ENCODE measurements at regions not wholly inside any gene's neighbourhood (a gene's known extent, or its start where the extent isn't known, plus 50 kb on each side); places are given as distances from the start of the nearest gene placed in this dataset.

DNA sequence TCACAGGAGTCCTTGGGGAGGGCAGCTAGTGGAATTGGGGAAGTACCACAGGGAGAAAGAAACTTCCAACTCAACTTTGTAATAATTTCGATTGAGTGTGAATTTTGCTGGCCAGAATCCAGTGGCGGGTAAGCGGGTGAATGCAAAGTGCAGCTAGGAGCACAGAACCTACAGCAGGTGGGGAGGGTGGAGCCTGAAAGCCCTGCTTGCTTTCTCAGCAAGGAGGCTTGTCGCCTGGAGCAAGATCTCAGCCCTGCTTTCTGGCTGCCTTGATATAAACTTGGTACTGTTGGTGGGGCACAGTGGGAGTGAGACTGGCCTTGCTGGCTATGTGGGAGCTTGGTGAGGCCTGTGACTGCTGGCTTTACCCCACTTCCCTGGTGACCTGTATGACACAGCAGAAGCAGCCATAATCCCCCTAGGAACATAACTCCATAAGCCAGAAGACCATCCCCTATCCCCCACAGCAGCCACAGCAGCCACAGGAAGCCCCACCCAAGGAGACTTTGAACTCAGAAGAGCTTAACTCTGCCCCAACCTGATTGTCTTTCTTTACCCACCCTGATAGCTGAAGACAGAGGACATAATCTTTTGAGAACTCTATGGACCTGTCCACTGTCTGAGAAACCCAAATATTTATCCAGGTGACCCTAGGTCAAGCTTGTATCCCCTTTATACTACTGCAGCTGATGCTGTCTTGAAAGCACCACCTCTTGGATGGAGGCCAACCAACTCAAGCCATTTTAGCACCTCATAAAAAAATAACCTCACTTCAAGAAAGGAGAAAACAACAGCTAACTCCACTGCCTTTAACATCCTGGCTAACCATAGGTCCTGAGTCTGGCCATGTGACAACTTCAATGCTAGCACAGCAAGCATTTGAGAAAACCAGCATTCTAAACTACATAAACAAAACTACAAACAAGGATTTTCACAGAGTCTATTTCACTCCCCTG is 87.2 kb upstream of the PDE5A start:
- no peak for DNase-seq (ENCODE audit: low read depth)

DNA sequence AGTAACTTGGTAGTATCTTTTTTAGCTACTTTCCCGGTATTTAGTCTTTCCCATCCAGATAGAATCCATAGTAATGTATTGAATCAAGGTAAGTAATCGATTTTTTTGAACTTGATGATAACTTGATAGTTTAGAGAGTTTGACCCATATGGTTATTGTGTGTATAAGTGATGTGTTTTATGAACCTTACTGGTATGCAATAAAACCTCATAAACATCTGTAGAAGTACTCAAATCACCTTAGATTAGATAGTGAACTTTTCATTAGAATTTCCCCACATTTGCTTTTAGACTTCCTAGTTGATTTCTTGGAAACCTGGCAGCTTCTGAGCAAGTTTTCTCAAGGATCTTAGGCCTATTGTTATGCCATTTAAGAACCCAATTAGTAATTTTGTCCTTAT is 80.8 kb upstream of the PDE5A start:
- no peak for DNase-seq (ENCODE audit: low read depth)

DNA sequence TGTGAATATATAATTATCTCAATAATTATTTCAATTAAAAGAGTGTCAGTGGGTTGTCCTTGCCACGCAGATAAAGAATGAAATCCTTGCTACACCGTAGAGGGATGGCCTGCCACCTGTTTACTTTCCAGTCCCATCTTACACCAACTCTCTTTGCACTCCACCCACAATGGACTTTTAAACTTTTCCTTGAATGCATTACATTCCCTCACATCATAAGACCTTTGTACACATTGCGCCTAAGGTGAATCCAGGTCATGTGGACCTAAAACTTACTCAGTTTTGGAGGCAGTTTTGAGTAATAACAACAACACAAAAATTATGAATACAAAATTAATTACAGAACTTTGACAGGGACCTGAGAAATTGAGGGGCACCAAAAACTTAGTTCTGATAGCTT is 78.7 kb upstream of the PDE5A start:
- no peak for DNase-seq (ENCODE audit: low read depth)

DNA sequence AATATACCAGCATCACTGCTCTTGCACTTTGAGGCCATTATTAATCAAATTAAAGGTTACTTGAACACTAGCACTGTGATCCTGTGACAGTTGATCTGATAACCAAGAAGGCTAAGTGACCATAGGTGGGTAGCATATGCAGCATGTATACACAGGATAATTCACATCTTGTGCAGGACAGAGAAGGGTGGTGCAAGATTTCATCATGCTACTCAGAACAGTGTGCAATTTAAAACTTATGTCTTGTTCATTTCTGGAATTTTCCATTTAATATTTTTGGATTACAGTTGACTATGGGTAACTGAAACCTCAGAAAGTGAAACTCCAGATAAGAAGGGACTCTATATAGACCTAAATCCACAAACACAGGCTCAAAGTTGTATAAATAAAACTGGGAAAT is 78.2 kb upstream of the PDE5A start:
- no peak for DNase-seq (ENCODE audit: low read depth)

DNA sequence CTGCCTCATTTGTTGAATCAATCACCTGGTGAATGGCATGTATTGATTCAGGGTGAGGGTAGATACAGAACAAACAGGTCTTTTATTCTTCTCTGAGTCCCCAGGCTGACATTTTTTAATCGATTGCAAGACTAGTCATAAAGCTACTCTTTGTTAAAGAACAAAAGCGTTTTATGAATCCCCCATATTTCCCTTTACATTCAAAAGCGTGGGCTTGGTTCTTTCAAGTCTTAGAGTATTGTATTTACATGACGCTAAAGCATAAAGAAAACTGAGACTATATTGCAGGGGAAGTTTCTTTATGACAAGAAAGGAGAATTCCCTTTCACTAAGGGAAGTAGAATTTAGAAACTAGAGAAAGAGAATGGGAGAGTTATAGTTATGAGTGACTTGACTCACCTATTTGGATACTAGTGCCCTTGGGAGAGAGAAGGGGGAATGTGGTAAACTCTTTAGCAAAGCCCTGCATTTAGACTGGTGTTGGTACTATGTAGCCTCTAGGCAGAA is 69.3 kb upstream of the PDE5A start:
- no peak for DNase-seq (ENCODE audit: low read depth)

DNA sequence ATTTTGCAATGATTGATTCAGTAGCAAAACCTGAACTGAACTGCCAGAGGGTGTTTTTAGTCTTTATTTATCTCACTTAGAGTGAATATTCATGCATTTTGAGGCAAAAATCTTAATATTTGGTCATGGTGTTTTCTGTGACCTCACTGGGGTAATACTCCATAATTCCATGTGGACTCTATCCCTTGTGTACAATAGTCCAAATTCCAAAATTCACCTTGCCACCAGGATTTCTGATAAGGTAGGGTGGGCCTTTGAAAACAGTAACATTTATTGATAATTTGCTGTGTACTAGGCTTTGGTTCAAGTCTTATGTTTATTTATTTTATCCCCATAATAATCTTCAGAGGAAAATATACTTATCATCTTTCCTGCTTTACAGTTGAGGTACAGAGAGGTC is 68.4 kb upstream of the PDE5A start:
- no peak for DNase-seq (ENCODE audit: low read depth)

DNA sequence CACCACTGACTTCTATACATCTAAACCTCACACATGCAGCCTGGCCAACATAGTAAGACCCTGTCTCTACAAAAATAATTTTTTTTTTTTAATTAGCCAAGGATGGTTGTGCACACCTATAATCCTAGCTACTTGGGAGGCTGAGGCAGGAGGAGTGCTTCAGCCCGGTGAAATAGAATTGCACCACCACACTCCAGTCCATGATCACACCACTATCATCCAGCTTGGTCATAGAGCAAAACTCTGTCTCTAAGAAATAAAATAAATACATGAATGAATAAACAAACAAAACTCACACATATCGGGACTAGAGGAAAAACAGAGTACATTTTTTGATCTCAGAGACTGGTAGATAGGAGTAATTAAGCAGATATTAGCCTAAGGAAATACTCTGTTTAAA is 66.6 kb upstream of the PDE5A start:
- no peak for DNase-seq (ENCODE audit: low read depth)

DNA sequence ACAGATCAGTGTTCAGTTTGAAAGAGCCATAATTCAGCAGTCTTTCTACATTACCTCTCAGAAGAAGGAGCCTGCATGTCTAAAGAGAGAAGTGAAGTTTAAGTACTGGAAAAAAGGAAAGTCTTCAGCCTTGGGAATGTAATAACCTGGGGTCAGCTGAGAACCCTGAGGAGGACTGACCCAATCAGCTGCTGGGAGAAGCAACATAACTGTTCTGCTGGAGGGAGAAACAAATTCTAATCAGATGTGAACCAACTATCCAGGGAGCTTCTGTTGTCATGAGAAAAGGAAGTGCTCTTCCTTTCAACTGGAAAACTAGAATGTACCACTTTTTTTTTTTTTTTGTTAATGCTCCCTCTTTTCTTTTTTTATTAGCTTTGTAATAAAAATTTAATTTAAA is 64.5 kb upstream of the PDE5A start:
- no peak for DNase-seq (ENCODE audit: low read depth)

DNA sequence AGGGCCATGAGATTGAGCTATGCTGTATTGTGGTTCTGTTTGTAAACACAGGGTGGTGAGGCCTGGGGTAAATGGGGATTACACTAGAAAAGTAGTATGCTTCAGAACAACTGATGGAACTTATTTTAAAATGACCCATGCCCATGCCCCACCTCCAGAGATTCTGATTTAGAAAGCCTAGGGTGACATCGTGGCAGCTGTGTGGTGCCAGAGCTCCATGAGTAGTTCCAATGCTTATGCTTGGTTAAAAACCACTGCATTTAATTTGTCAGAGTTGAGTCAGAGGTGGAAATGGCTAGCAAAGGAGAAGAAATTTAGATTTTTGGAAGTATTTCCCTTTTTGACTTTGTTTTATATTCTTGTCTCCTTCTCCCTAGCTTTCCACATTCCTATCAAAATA is 63.4 kb upstream of the PDE5A start:
- peak; percentile 17 for DNase-seq (ENCODE audit: low read depth)

DNA sequence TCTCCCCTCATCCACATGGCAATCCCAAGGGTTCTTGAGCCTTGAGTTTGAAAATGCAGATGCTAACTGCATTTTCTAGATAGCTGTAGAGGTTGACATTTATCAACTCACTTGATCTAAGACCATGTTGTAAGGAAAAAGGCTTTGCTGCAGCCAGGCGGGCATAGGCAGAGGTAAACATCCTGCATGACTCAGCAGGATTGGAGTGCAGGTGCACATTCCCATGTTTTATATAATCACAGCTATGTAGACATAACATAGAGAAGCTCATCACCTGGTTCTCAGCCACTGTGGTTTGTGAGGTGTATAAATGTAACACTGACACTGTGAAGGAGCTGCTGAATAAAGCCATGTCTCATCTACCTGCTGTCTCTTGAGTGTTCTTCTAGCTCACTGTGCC is 62.3 kb upstream of the PDE5A start:
- no peak for DNase-seq (ENCODE audit: low read depth)

DNA sequence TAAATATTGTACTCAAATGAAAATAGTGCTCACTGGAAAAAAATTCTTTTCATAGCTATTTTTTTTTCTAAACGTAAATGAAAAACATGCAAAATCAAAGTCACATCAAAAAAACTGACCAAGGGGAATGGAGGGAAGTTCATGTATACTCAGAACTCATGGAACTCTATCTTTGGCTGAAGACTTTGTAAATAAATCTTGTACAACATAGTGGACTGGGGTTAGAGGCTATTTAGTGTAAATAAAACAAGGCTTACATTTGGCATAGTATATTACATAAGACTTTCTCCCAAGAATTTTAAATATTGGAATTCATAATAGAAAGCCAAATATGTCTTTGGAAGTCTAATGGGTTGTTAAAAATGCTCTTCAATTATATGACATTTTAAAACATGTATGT is 59.8 kb upstream of the PDE5A start:
- DNase-seq (ENCODE audit: low read depth): no peak

DNA sequence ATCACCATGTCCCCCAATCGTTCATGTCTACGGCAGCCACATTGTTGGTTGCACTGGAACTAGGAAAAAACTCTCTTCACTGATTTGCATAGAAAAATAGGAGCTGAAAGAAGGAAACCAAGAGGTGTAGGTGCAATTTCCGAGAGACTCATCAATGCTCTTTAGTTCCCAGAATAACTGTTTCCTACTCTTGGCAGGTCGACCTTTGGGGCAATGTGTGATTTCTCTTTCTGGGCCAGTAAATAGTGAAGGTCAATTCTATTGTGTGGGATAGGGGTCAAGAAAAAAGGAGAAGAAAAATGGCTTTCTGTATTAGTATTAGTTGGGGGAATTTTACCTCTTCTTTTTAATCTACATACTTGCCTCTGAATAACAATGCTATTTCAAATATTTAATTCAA is 55.9 kb upstream of the PDE5A start:
- no peak for DNase-seq (ENCODE audit: low read depth)

DNA sequence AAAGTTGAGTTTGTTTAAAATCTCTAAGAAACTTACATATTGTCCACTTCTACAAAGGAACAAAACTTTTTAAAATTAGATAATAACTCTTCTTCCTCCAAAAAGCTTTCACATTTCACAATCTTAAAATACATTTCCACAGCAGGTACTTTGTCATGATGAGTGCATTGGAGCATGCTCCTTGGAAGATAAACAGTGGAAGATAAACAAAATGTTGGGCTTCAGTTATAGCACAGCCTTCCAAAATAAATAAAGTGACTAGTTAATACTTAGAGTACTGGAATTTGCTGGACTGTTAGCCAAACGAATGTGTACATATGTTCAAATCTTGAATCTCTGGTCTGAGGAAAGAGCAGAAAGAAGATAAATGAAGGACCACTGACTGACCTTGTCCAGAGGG is 54.9 kb upstream of the PDE5A start:
- no peak for DNase-seq (ENCODE audit: low read depth)

DNA sequence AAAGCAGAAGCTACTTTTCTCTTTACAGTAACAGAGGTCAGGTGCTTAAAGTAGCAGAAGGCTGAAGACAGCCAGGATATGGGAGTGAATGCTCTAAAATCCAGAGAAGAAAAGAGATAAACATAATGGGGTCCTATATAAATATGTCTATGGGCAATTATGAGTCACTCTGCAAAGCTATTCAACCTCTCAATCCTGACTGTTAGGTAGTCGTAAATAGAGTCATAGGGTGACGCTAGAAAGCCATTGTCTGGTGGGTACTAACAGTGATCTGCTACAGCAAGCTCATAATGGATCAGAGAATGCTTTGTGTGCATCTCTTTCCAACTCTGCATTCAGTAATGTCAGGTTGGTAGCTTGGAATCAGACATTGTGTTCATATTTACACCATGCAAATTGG is 53.5 kb upstream of the PDE5A start:
- DNase-seq (ENCODE audit: low read depth): no peak

DNA sequence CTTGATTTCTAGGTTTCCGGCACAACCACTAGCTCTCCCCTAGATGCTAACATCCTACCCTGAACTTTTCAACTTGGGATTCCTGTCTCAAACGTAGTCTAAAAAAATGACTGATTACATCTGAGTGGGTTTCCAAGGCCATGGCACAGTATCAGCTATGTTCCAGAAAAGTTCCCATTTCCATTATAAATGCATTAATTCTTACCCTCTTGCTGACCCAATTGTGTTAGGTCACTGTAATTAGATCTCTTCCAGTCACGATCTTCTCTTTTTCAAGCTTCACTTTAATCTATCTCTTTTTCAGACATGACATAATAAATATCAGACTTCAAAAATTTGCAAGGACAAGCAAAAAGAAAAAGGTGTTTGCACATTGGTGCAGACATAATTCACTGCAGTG is 50.6 kb upstream of the PDE5A start:
- DNase-seq (ENCODE audit: low read depth): no peak

DNA sequence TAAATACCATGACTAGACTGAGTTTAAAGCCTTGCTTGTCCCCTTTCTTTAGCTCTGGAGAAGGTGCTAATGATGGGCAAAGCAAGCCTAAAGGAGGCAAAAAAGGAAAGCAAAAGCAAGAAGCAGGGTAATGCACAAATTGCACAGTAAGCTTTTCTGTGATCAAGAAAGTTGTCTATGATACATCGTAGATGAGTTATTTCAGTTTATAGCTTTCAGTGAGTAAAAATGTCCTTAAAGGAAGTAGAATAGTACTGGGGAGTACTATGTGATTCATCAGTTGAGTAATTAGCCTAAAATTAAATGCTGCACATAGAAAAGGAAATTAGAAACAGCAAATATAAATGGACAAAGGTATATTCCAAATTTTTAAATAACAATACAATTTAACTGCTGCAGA is 50.2 kb upstream of the PDE5A start:
- no peak for DNase-seq (ENCODE audit: low read depth)
